ENCODE measurements at regions not wholly inside any gene's neighbourhood (a gene's known extent, or its start where the extent isn't known, plus 50 kb on each side); places are given as distances from the start of the nearest gene placed in this dataset.

GRCh38 chr3:74288761-74289160 lies 325.7 kb downstream of the CNTN3 start:
- H3K27me3 Mint-ChIP-seq (ENCODE audit: unreplicated experiment) = no peaks in the 10 kb centered on the region
- DNase-seq = no peak
- H3K9me3 Mint-ChIP-seq (ENCODE audit: unreplicated experiment) = no peaks in the 10 kb centered on the region
- peak overlapping the region; percentile 52 for H3K27ac Mint-ChIP-seq (ENCODE audit: unreplicated experiment)
- H3K4me1 Mint-ChIP-seq (ENCODE audit: low read depth, unreplicated experiment) = no peaks in the 10 kb centered on the region
- TF ChIP-seq CTCF (IDR thresholded peaks at IDR 0.05; ENCODE audit: partially characterized antibody, unreplicated experiment) = no peak
- H3K36me3 Mint-ChIP-seq (ENCODE audit: unreplicated experiment) = no peaks in the 10 kb centered on the region
- H3K4me3 Mint-ChIP-seq (ENCODE audit: unreplicated experiment) = no peak overlapping the region

DNA sequence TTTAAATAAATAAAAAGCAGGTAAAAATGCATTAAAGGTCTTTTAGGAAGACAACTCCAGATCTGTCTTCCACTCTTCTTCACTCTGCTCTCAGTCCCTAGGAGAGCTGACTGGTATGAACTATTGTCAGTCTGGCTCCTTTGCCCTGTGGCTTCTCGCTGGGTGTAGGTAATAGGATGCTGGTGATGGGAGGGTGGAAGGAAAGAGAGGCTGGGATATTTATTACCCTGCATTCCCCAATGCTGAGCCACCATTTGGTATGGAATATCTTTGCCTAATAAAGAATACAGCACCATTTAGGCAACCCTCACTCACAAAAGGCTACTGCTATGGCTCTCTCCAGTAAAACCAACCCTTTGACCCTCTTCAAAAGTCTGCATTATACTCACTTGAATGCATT lies 326.9 kb downstream of the CNTN3 start:
- Mint-ChIP-seq H3K4me3 (ENCODE audit: unreplicated experiment) (no peak overlapping the region), H3K36me3 (ENCODE audit: unreplicated experiment) (no peaks in the 10 kb centered on the region), H3K9me3 (ENCODE audit: unreplicated experiment) (no peaks in the 10 kb centered on the region), H3K4me1 (ENCODE audit: low read depth, unreplicated experiment) (no peaks in the 10 kb centered on the region), H3K27ac (ENCODE audit: unreplicated experiment) (no peak overlapping the region), H3K27me3 (ENCODE audit: unreplicated experiment) (no peaks in the 10 kb centered on the region)
- no peak for DNase-seq
- no peak for TF ChIP-seq CTCF (IDR thresholded peaks at IDR 0.05; ENCODE audit: partially characterized antibody, unreplicated experiment)

- no peaks in the 10 kb centered on the region for H3K27me3 Mint-ChIP-seq (ENCODE audit: unreplicated experiment)
- no peak for DNase-seq
- peaks cover 2% of the 10 kb centered on the region for H3K4me1 Mint-ChIP-seq (ENCODE audit: low read depth, unreplicated experiment)
- peaks cover 11% of the 10 kb centered on the region for H3K36me3 Mint-ChIP-seq (ENCODE audit: unreplicated experiment)
- no peak overlapping the region for H3K4me3 Mint-ChIP-seq (ENCODE audit: unreplicated experiment)
- TF ChIP-seq CTCF (IDR thresholded peaks at IDR 0.05; ENCODE audit: partially characterized antibody, unreplicated experiment) = no peak
- H3K27ac Mint-ChIP-seq (ENCODE audit: unreplicated experiment) = no peak overlapping the region
- H3K9me3 Mint-ChIP-seq (ENCODE audit: unreplicated experiment) = peaks cover 3% of the 10 kb centered on the region
Observed at GRCh38 chr3:74282202-74282601, 332.3 kb downstream of the CNTN3 start.

- TF ChIP-seq CTCF (IDR thresholded peaks at IDR 0.05; ENCODE audit: partially characterized antibody, unreplicated experiment) = no peak
- Mint-ChIP-seq H3K27ac (ENCODE audit: unreplicated experiment) (no peak overlapping the region), H3K4me1 (ENCODE audit: low read depth, unreplicated experiment) (peaks cover 2% of the 10 kb centered on the region), H3K27me3 (ENCODE audit: unreplicated experiment) (no peaks in the 10 kb centered on the region), H3K4me3 (ENCODE audit: unreplicated experiment) (no peak overlapping the region), H3K9me3 (ENCODE audit: unreplicated experiment) (peaks cover 5% of the 10 kb centered on the region), H3K36me3 (ENCODE audit: unreplicated experiment) (peaks cover 11% of the 10 kb centered on the region)
- DNase-seq = no peak
Observed at GRCh38 chr3:74281705-74282104, 332.8 kb downstream of the CNTN3 start.

DNA sequence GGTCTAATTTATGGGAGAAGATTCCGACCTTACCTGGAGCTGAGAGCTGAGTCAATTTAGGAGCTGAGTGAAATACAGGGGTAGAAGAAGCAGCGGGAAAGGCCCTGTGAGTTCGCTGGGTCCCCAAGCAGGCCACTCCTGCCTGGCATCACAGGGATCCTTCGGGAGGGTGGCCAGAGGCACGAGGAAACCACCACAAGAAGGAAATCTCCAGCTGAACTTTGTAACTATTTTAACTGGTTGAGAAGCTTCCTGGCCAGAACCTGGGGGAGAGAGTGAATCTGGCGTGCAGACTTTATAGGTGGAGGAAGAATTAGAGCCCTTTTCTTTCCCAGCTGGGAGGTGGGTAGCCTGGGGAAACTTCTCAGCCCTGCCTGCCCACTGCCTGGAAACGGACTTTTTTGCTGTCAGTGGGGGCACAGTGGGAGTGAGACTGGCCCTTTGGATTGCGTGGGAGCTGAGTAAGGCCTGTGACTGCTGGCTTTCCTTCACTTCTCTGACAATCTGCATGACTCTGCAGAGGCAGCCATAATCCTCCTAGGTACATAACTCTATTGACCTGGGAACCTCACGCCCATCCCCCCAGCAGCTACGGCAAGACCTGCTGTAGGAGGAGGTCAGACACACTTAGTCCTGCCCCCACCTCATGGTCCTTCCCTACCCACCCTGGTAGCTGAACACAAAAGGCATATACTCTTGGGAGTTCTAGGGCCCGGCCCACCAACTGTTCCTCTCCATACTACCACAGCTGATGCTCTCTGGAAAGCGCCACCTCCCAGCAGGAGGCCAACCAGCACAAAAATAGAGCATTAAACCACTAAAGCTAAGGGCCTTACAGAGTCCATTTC lies 340.7 kb downstream of the CNTN3 start:
- peak; percentile 63 for DNase-seq
- peaks cover 10% of the 10 kb centered on the region for H3K9me3 Mint-ChIP-seq (ENCODE audit: unreplicated experiment)
- TF ChIP-seq CTCF (IDR thresholded peaks at IDR 0.05; ENCODE audit: partially characterized antibody, unreplicated experiment) = no peak
- H3K4me3 Mint-ChIP-seq (ENCODE audit: unreplicated experiment) = peak overlapping the region; percentile 39
- H3K27ac Mint-ChIP-seq (ENCODE audit: unreplicated experiment) = peak overlapping the region; percentile 89
- no peaks in the 10 kb centered on the region for H3K27me3 Mint-ChIP-seq (ENCODE audit: unreplicated experiment)
- peaks cover 16% of the 10 kb centered on the region for H3K4me1 Mint-ChIP-seq (ENCODE audit: low read depth, unreplicated experiment)
- H3K36me3 Mint-ChIP-seq (ENCODE audit: unreplicated experiment) = peaks cover 11% of the 10 kb centered on the region
